ENCODE measurements at regions not wholly inside any gene's neighbourhood (a gene's known extent, or its start where the extent isn't known, plus 50 kb on each side); places are given as distances from the start of the nearest gene placed in this dataset.

GRCh38 chr6:958488-958887, 265.5 kb upstream of the EXOC2 start:
- H3K27me3 ChIP-seq = no peaks in the 10 kb centered on the region

GRCh38 chr6:951399-952181, 258.7 kb upstream of the EXOC2 start:
- 64 to 67% methylated on average over 9 of the region's 9 CpGs for WGBS, 2 donors
- no peak for TF ChIP-seq POLR2A (IDR thresholded peaks at IDR 0.05)
- no peak for TF ChIP-seq CTCF (IDR thresholded peaks at IDR 0.05)
- H3K4me1 ChIP-seq = no peaks in the 10 kb centered on the region
- H3K36me3 ChIP-seq (ENCODE audit: low read depth, missing control alignments) = no peaks in the 10 kb centered on the region
- no peak for DNase-seq
- H3K9me3 ChIP-seq = no peaks in the 10 kb centered on the region
- no peaks in the 10 kb centered on the region for H3K27me3 ChIP-seq
- intact Hi-C loops (cut with DNase I; ENCODE audit: low total_unique reads) = no loop called here
- no peak overlapping the region for H3K4me3 ChIP-seq
- H3K27ac ChIP-seq = no peak overlapping the region

More at GRCh38 chr6:958488-958887, 265.5 kb upstream of the EXOC2 start:
- no peak overlapping the region for H3K27ac ChIP-seq
- intact Hi-C loops (cut with DNase I; ENCODE audit: low total_unique reads) = no loop called here
- WGBS, 2 donors = 74 to 86% methylated on average over 5 of the region's 5 CpGs
- H3K36me3 ChIP-seq (ENCODE audit: low read depth, missing control alignments) = no peaks in the 10 kb centered on the region
- H3K4me3 ChIP-seq = no peak overlapping the region
- H3K9me3 ChIP-seq = no peaks in the 10 kb centered on the region
- H3K4me1 ChIP-seq = peaks cover 3% of the 10 kb centered on the region
- TF ChIP-seq POLR2A (IDR thresholded peaks at IDR 0.05) = no peak
- no peak for TF ChIP-seq CTCF (IDR thresholded peaks at IDR 0.05)
- DNase-seq = no peak

- Histone ChIP-seq H3K27me3 (no peaks in the 10 kb centered on the region), H3K36me3 (ENCODE audit: low read depth, missing control alignments) (no peaks in the 10 kb centered on the region), H3K27ac (no peak overlapping the region), H3K4me1 (no peaks in the 10 kb centered on the region), H3K4me3 (no peak overlapping the region), H3K9me3 (no peaks in the 10 kb centered on the region)
- WGBS, 2 donors = 80 to 82% methylated on average over 6 to 7 of the region's 7 CpGs
- TF ChIP-seq POLR2A (IDR thresholded peaks at IDR 0.05) (no peak), CTCF (IDR thresholded peaks at IDR 0.05) (no peak)
- no peak for DNase-seq
- intact Hi-C loops (cut with DNase I; ENCODE audit: low total_unique reads) = no loop called here
Observed at GRCh38 chr6:947235-947934, 254.4 kb upstream of the EXOC2 start.

GRCh38 chr6:946546-946945, 253.6 kb upstream of the EXOC2 start:
- no peak overlapping the region for H3K27ac ChIP-seq
- no peaks in the 10 kb centered on the region for H3K9me3 ChIP-seq
- intact Hi-C loops (cut with DNase I; ENCODE audit: low total_unique reads) = no loop called here
- no peaks in the 10 kb centered on the region for H3K4me1 ChIP-seq
- DNase-seq = no peak
- H3K27me3 ChIP-seq = no peaks in the 10 kb centered on the region
- H3K4me3 ChIP-seq = no peak overlapping the region
- no peaks in the 10 kb centered on the region for H3K36me3 ChIP-seq (ENCODE audit: low read depth, missing control alignments)
- TF ChIP-seq POLR2A (IDR thresholded peaks at IDR 0.05) = no peak
- no peak for TF ChIP-seq CTCF (IDR thresholded peaks at IDR 0.05)
- WGBS, 2 donors = 62% methylated on average over 3 of the region's 3 CpGs

Measured in testis (tissue), 2 donors.